HG02642 (cell line): ENCODE measurements at regions not wholly inside any gene's neighbourhood (a gene's known extent, or its start where the extent isn't known, plus 50 kb on each side); places are given as distances from the start of the nearest gene placed in this dataset.

Experiments
- ATAC-seq: cut with Tn5 transposase; IDR thresholded peaks from one replicate; pipeline ENCODE4 v1.9.1; 2021; ENCODE audit warnings: mild to moderate bottlenecking; ENCODE audit not compliant: unreplicated experiment, poor library complexity

GRCh38 chr9:88234114-88234513 is 95.8 kb upstream of the SPATA31C2 start:
- ATAC-seq = no peak

- ATAC-seq = no peak
Observed at GRCh38 chr9:88233091-88233490, 94.8 kb upstream of the SPATA31C2 start.

GRCh38 chr9:88230612-88231011 is 92.3 kb upstream of the SPATA31C2 start:
- ATAC-seq = no peak

GRCh38 chr9:88229434-88229833 is 91.2 kb upstream of the SPATA31C2 start:
- no peak for ATAC-seq

GRCh38 chr9:88224938-88225337 is 86.7 kb upstream of the SPATA31C2 start:
- ATAC-seq = no peak

- no peak for ATAC-seq
Observed at GRCh38 chr9:88221105-88221504, 82.8 kb upstream of the SPATA31C2 start.

- ATAC-seq = no peak
Observed at GRCh38 chr9:88220652-88221051, 82.4 kb upstream of the SPATA31C2 start.

- ATAC-seq = no peak
Observed at GRCh38 chr9:88219601-88220000, 81.3 kb upstream of the SPATA31C2 start.

GRCh38 chr9:88218726-88219125 is 80.5 kb upstream of the SPATA31C2 start:
- ATAC-seq = no peak

GRCh38 chr9:88216126-88216995 is 78.1 kb upstream of the SPATA31C2 start:
- no peak for ATAC-seq

GRCh38 chr9:88215196-88216125 is 77.2 kb upstream of the SPATA31C2 start:
- ATAC-seq = no peak

- no peak for ATAC-seq
Observed at GRCh38 chr9:88202321-88202720, 64.0 kb upstream of the SPATA31C2 start.

GRCh38 chr9:88198341-88198807 is 60.1 kb upstream of the SPATA31C2 start:
- no peak for ATAC-seq

GRCh38 chr9:88197781-88198340 is 59.6 kb upstream of the SPATA31C2 start:
- no peak for ATAC-seq

- no peak for ATAC-seq
Observed at GRCh38 chr9:88197016-88197415, 58.7 kb upstream of the SPATA31C2 start.

GRCh38 chr9:88196142-88196790 is 58.0 kb upstream of the SPATA31C2 start:
- no peak for ATAC-seq

- no peak for ATAC-seq
Observed at GRCh38 chr9:88193766-88194165, 55.5 kb upstream of the SPATA31C2 start.

GRCh38 chr9:88191456-88191855 is 53.2 kb upstream of the SPATA31C2 start:
- no peak for ATAC-seq

GRCh38 chr9:88189371-88189770 is 51.1 kb upstream of the SPATA31C2 start:
- no peak for ATAC-seq
